CD14-positive monocyte (primary cell): ENCODE measurements at regions not wholly inside any gene's neighbourhood (a gene's known extent, or its start where the extent isn't known, plus 50 kb on each side); places are given as distances from the start of the nearest gene placed in this dataset.

ENCODE experiments used
- DNase-seq, 3 donors: peaks; one replicate each; pipeline ENCODE4 v3.0.0-alpha.2; 2011 to 2022
- H2AFZ ChIP-seq: 2 replicates; pipeline ENCODE4 v1.6.0; 2012; ENCODE audit warnings: mild to moderate bottlenecking, low read depth, low read length, inconsistent platforms; ENCODE audit not compliant: insufficient read depth, poor library complexity, severe bottlenecking
- H3K27ac ChIP-seq, 2 donors: 1 replicate in 1 of 2; 2 replicates in 1 of 2; pipeline ENCODE4 v1.5.1; 2012 to 2013; ENCODE audit warnings: low read length in 2 of 2, control low read depth in 1 of 2, inconsistent platforms in 1 of 2, low read depth in 1 of 2, mild to moderate bottlenecking in 1 of 2
- H3K27me3 ChIP-seq, 2 donors: one replicate each; pipeline versions ENCODE4 v1.6.0 to v1.6.1; 2011 to 2013; ENCODE audit warnings: low read length in 2 of 2; ENCODE audit not compliant: control insufficient read depth in 2 of 2, insufficient read depth in 2 of 2
- H3K36me3 ChIP-seq, 2 donors: replicated peaks in 1 of 2; 1 replicate in 1 of 2; 2 replicates in 1 of 2; pipeline versions ENCODE4 v1.5.1 to v1.6.1; 2012 to 2013; ENCODE audit warnings: low read length in 2 of 2, control low read depth in 1 of 2, inconsistent platforms in 1 of 2, mild to moderate bottlenecking in 1 of 2; ENCODE audit not compliant: insufficient read depth in 2 of 2, control insufficient read depth in 1 of 2
- H3K4me1 ChIP-seq, 2 donors: 1 replicate in 1 of 2; 2 replicates in 1 of 2; pipeline versions ENCODE4 v1.5.1 to v1.6.1; 2012 to 2013; ENCODE audit warnings: low read length in 2 of 2, control low read depth in 1 of 2, inconsistent platforms in 1 of 2, mild to moderate bottlenecking in 1 of 2, moderate library complexity in 1 of 2; ENCODE audit not compliant: insufficient read depth in 2 of 2, control insufficient read depth in 1 of 2
- H3K4me2 ChIP-seq: replicated peaks from 2 replicates; pipeline ENCODE3; 2012; ENCODE audit warnings: low read length, moderate library complexity, mild to moderate bottlenecking; ENCODE audit not compliant: poor library complexity, severe bottlenecking; ENCODE audit errors: extremely low read depth
- H3K4me3 ChIP-seq, 3 experiments: fragments of 200-600 bp in 1 of 3; sonication (generic) in 1 of 3; replicated peaks in 1 of 3; 1 replicate in 2 of 3; 2 replicates in 1 of 3; pipeline ENCODE4 v1.5.1; 2011 to 2013; ENCODE audit warnings: low read length in 3 of 3, mild to moderate bottlenecking in 3 of 3, control low read depth in 2 of 3, low read depth in 2 of 3, inconsistent platforms in 1 of 3, moderate library complexity in 1 of 3
- H3K79me2 ChIP-seq: 2 replicates; pipeline ENCODE4 v1.6.0; 2012; ENCODE audit warnings: mild to moderate bottlenecking, control low read depth, inconsistent platforms, low read length, moderate library complexity; ENCODE audit not compliant: insufficient read depth
- H3K9ac ChIP-seq: 2 replicates; pipeline ENCODE4 v1.6.0; 2017; ENCODE audit warnings: low read length, mild to moderate bottlenecking; ENCODE audit not compliant: insufficient read depth, poor library complexity, severe bottlenecking
- H3K9me3 ChIP-seq, 2 donors: replicated peaks in 1 of 2; 1 replicate in 1 of 2; 2 replicates in 1 of 2; pipeline versions ENCODE4 v1.5.1 to v1.6.1; 2012 to 2013; ENCODE audit warnings: low read length in 2 of 2, control low read depth in 1 of 2; ENCODE audit not compliant: control insufficient read depth in 1 of 2, insufficient read depth in 1 of 2
- H4K20me1 ChIP-seq: 2 replicates; pipeline ENCODE4 v1.6.0; 2012; ENCODE audit warnings: mild to moderate bottlenecking, low read length, control low read depth, moderate library complexity; ENCODE audit not compliant: insufficient read depth
- H3K27ac Mint-ChIP-seq, 7 donors: one replicate each; pipeline ENCODE4 v1.8.0; 2020; ENCODE audit warnings: mild to moderate bottlenecking in 7 of 7, mixed read lengths in 7 of 7, moderate library complexity in 6 of 7, inconsistent platforms in 2 of 7
- H3K27me3 Mint-ChIP-seq, 3 donors: one replicate each; pipeline ENCODE4 v1.8.0; 2021 to 2022; ENCODE audit warnings: low read depth in 3 of 3, mild to moderate bottlenecking in 3 of 3, mixed read lengths in 3 of 3, moderate library complexity in 3 of 3, inconsistent platforms in 1 of 3
- H3K36me3 Mint-ChIP-seq, 2 donors: one replicate each; pipeline ENCODE4 v1.8.0; 2020; ENCODE audit warnings: mixed read lengths in 2 of 2, inconsistent platforms in 1 of 2, mild to moderate bottlenecking in 1 of 2
- H3K4me1 Mint-ChIP-seq: one replicate; pipeline ENCODE4 v1.8.0; 2020; ENCODE audit warnings: mild to moderate bottlenecking, mixed read lengths
- H3K4me3 Mint-ChIP-seq, 2 donors: one replicate each; pipeline ENCODE4 v1.8.0; 2020; ENCODE audit warnings: mild to moderate bottlenecking in 2 of 2, mixed read lengths in 2 of 2, moderate library complexity in 1 of 2
- H3K9me3 Mint-ChIP-seq, 7 donors: one replicate each; pipeline ENCODE4 v1.8.0; 2020 to 2022; ENCODE audit warnings: mixed read lengths in 7 of 7, mild to moderate bottlenecking in 6 of 7, moderate library complexity in 6 of 7, inconsistent platforms in 2 of 7
- CTCF ChIP-seq: fragments of 200-600 bp; IDR thresholded peaks from one replicate; pipeline ENCODE4 v1.8.0; 2022; ENCODE audit warnings: antibody characterized with exemption, mild to moderate bottlenecking
- WGBS: methylation state at CpG from one replicate; pipeline ENCODE4 v1.1.5; 2013; ENCODE audit warnings: missing lambda C conversion rate; ENCODE audit not compliant: insufficient coverage; 5-methylcytosine and 5-hydroxymethylcytosine counted together
- intact Hi-C, 2 donors: fragments of 100-400 bp; cut with micrococcal nuclease; formaldehyde crosslinking; loops; one replicate each; pipeline versions ENCODE4 v1.15.0 to v1.15.1; 2023

DNA sequence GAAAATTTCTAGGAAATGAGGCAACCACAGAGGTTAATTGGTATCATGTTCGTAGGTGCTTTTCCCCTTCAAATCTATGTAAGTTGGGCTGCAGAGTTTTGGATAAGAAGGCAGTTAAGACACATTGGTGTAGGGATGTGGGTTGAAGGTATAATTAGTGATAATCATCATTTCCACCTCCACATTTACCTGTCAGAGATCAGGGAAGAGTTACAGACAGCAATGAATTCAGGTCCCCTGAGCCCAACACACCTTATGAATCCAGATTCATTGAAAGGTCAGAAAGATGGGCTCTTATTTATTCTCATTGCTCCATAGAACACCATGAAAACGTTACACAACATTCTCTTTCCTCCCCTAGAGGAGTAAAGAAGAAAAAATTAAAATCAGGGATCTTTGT, 308.7 kb downstream of the C11orf87 start:
- no peak for DNase-seq
- H3K27me3 Mint-ChIP-seq, result peaks cover 2 to 11% (median 8%) of the 10 kb centered on the region in 3 donors
- intact Hi-C loops, result no loop called here

GRCh38 chr11:109731451-109731850, 309.5 kb downstream of the C11orf87 start:
- no CpG with 5 or more reads among the region's 4 CpGs for WGBS

More for the DNA sequence above, 308.7 kb downstream of the C11orf87 start:
- no peaks in the 10 kb centered on the region for H3K36me3 Mint-ChIP-seq
- H3K9me3 ChIP-seq, result no peaks in the 10 kb centered on the region
- H3K27me3 ChIP-seq, result peaks cover 0 to 3% of the 10 kb centered on the region in 2 donors
- H3K27ac Mint-ChIP-seq, result no peak overlapping the region
- TF ChIP-seq CTCF, result no peak
- no peak overlapping the region for H3K4me3 Mint-ChIP-seq
- no CpG with 5 or more reads among the region's 2 CpGs for WGBS
- H3K27ac ChIP-seq, result no peak overlapping the region
- H3K9me3 Mint-ChIP-seq, result peaks cover 0 to 10% (median 0%) of the 10 kb centered on the region in 7 donors
- H3K4me3 ChIP-seq, result no peak overlapping the region
- H3K9ac ChIP-seq, result no peak overlapping the region
- H3K4me1 ChIP-seq, result no peaks in the 10 kb centered on the region
- no peaks in the 10 kb centered on the region for H3K36me3 ChIP-seq
- H3K4me1 Mint-ChIP-seq, result peaks cover 11% of the 10 kb centered on the region
- H3K79me2 ChIP-seq, result no peaks in the 10 kb centered on the region
- no peaks in the 10 kb centered on the region for H4K20me1 ChIP-seq
- no peak overlapping the region for H3K4me2 ChIP-seq
- no peak overlapping the region for H2AFZ ChIP-seq

More at GRCh38 chr11:109731451-109731850, 309.5 kb downstream of the C11orf87 start:
- no peak for DNase-seq
- Mint-ChIP-seq H3K27me3 (peaks cover 4 to 9% (median 8%) of the 10 kb centered on the region in 3 donors), H3K4me1 (peaks cover 11% of the 10 kb centered on the region), H3K4me3 (peak overlapping the region in 1 of 2 donors; percentile 16), H3K9me3 (peaks cover 0 to 10% (median 0%) of the 10 kb centered on the region in 7 donors), H3K27ac (no peak overlapping the region), H3K36me3 (no peaks in the 10 kb centered on the region)
- H2AFZ ChIP-seq, result no peak overlapping the region
- H3K4me3 ChIP-seq, result no peak overlapping the region
- TF ChIP-seq CTCF, result no peak
- intact Hi-C loops, result no loop called here
- H3K9ac ChIP-seq, result no peak overlapping the region
- no peaks in the 10 kb centered on the region for H4K20me1 ChIP-seq
- no peaks in the 10 kb centered on the region for H3K4me1 ChIP-seq
- no peak overlapping the region for H3K27ac ChIP-seq
- H3K79me2 ChIP-seq, result no peaks in the 10 kb centered on the region
- H3K4me2 ChIP-seq, result no peak overlapping the region
- H3K27me3 ChIP-seq, result peaks cover 0 to 2% of the 10 kb centered on the region in 2 donors
- no peaks in the 10 kb centered on the region for H3K9me3 ChIP-seq
- no peaks in the 10 kb centered on the region for H3K36me3 ChIP-seq
